ENCODE measurements at regions not wholly inside any gene's neighbourhood (a gene's known extent, or its start where the extent isn't known, plus 50 kb on each side); places are given as distances from the start of the nearest gene placed in this dataset.
A peak's percentile ranks its signal among the peaks of the same experiment; 100 is the strongest.

DNA sequence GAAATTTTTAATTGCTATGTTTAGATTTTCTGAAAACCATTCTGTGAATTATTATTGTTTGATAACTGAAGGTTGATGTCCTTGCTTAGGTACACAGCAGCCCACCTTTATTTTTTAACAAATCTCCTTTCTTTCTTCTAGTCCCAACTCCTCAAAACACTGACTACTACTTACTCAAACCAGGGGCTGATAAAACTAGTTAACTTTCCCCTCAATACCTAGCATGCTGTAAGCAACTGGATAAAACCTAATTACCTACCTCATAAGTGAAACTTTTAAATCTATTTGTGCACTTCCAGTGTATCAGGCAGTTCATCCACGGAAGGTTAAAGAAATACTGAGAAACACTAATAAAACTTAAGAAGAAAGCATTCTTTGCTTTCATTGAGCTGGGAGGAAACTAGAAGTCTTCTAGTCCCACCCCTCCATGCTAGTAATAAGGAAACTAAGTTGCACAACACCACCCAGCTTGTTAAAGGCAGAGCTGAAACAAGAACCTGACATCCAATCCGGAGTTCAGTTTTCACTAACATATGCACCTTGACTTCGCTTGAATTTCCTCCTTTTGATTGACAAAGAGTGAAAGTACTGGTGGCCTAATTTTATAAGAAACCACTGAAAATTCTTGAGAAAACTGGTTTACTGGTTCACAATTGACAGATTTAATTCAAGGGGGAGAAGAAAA lies 180.2 kb upstream of the TET2 start:
- TF ChIP-seq, protein P1, sequence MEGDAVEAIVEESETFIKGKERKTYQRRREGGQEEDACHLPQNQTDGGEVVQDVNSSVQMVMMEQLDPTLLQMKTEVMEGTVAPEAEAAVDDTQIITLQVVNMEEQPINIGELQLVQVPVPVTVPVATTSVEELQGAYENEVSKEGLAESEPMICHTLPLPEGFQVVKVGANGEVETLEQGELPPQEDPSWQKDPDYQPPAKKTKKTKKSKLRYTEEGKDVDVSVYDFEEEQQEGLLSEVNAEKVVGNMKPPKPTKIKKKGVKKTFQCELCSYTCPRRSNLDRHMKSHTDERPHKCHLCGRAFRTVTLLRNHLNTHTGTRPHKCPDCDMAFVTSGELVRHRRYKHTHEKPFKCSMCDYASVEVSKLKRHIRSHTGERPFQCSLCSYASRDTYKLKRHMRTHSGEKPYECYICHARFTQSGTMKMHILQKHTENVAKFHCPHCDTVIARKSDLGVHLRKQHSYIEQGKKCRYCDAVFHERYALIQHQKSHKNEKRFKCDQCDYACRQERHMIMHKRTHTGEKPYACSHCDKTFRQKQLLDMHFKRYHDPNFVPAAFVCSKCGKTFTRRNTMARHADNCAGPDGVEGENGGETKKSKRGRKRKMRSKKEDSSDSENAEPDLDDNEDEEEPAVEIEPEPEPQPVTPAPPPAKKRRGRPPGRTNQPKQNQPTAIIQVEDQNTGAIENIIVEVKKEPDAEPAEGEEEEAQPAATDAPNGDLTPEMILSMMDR (conservative IDR thresholded peaks at IDR 0.05; ENCODE audit: low read depth, low read length) = no peak
- H3K27ac ChIP-seq = no peak overlapping the region

DNA sequence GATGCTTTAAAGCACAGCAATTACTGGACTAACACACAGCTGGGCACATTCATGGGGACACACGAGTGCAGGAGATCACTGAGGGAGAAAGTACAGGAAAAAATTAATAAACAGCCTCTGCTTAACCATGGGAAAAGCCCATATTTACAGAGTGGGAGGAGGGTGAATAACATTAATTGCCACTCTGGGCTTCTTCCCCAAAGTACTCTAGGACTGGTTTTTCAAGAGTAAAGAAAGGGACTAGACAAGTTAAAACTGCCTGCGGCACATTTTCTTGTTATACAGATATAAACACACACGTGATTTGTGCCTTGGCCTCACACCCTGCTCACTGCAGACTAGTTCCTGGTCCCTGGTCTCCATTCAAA lies 179.7 kb upstream of the TET2 start:
- no peak overlapping the region for H2AFZ ChIP-seq (ENCODE audit: low read depth)

More for the DNA sequence above, 180.2 kb upstream of the TET2 start:
- Histone ChIP-seq H3K36me3 (ENCODE audit: insufficient read depth) (no peaks in the 10 kb centered on the region), H3K4me3 (IDR thresholded peaks at IDR 0.05; ENCODE audit: insufficient read depth, low read depth, low read length) (no peak overlapping the region), H2AFZ (ENCODE audit: low read depth) (no peak overlapping the region), H3K4me1 (ENCODE audit: low read depth, poor library complexity, severe bottlenecking) (peaks cover 10% of the 10 kb centered on the region), H3K4me2 (peak overlapping the region; percentile 8; the same call in 1 of the 2 replicates), H4K20me1 (ENCODE audit: insufficient read depth) (no peaks in the 10 kb centered on the region), H3K9ac (no peak overlapping the region), H3K79me2 (ENCODE audit: insufficient read depth, low read depth) (no peaks in the 10 kb centered on the region), H3K27me3 (ENCODE audit: insufficient read depth, low read depth) (no peaks in the 10 kb centered on the region)

DNA sequence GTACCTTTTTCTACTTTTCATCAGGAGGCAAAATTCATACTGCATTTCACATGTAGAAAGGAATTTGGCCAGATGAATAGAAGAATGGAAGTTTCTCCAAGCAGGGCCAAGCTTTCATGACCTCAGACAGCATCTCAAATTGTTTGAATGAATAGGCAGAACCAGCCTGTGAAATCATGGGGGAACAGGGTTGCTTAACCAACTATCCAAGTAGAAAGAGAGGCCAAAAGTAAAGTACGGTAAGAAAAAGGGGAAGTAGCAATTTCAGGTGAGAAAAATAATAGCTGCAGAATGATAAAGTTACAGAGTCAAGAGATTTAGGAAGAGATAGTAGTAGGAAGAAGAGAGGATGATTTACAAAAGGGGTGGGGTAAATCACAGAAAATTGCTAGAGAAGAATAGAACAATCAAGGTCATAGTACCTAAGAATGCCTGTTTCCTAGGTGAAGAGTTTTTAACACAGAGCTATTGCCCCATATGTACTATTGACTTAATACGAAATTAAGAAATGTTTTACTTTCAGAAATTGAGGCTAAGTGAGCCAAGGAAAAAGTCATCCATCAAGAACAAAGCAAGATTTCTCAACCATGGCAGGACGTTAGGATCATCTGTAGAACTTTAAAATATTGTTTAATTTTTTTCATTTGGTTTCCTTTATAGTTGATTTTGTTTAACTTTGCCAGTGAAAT lies 177.1 kb upstream of the TET2 start:
- Histone ChIP-seq H3K36me3 (ENCODE audit: insufficient read depth) (no peaks in the 10 kb centered on the region), H3K27me3 (ENCODE audit: insufficient read depth, low read depth) (no peaks in the 10 kb centered on the region), H3K9ac (no peak overlapping the region), H2AFZ (ENCODE audit: low read depth) (no peak overlapping the region), H3K4me1 (ENCODE audit: low read depth, poor library complexity, severe bottlenecking) (peaks cover 10% of the 10 kb centered on the region), H3K4me2 (no peak overlapping the region), H4K20me1 (ENCODE audit: insufficient read depth) (no peaks in the 10 kb centered on the region), H3K4me3 (IDR thresholded peaks at IDR 0.05; ENCODE audit: insufficient read depth, low read depth, low read length) (no peak overlapping the region), H3K27ac (no peak overlapping the region), H3K79me2 (ENCODE audit: insufficient read depth, low read depth) (no peaks in the 10 kb centered on the region)
- TF ChIP-seq, protein P1 (conservative IDR thresholded peaks at IDR 0.05; ENCODE audit: low read depth, low read length) = no peak

More for the DNA sequence above, 179.7 kb upstream of the TET2 start:
- Histone ChIP-seq H3K4me3 (IDR thresholded peaks at IDR 0.05; ENCODE audit: insufficient read depth, low read depth, low read length) (no peak overlapping the region), H3K27me3 (ENCODE audit: insufficient read depth, low read depth) (no peaks in the 10 kb centered on the region), H3K9ac (no peak overlapping the region), H4K20me1 (ENCODE audit: insufficient read depth) (no peaks in the 10 kb centered on the region), H3K4me2 (no peak overlapping the region; the same call in 1 of the 2 replicates), H3K27ac (no peak overlapping the region), H3K4me1 (ENCODE audit: low read depth, poor library complexity, severe bottlenecking) (peaks cover 10% of the 10 kb centered on the region), H3K36me3 (ENCODE audit: insufficient read depth) (no peaks in the 10 kb centered on the region), H3K79me2 (ENCODE audit: insufficient read depth, low read depth) (no peaks in the 10 kb centered on the region)
- TF ChIP-seq, protein P1 (conservative IDR thresholded peaks at IDR 0.05; ENCODE audit: low read depth, low read length) = no peak

DNA sequence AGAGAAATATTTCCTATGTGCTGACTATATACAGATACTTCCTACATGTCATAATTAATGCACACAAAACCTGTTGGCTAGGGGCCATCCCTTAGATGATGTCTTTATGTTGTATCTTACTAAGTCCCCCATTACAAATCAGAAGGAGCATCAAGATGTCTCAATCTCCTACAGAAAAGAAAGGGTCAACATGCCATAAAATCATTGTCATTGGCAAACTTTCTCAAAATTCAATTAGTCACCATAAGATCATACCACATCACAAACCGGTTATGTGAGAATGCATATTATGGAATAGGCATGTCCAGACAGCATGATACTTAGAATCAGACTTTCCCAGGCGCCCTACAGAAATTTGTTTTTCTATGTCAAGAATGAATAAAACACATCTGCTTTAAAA lies 175.2 kb upstream of the TET2 start:
- Histone ChIP-seq H4K20me1 (ENCODE audit: insufficient read depth) (no peaks in the 10 kb centered on the region), H3K4me1 (ENCODE audit: low read depth, poor library complexity, severe bottlenecking) (peaks cover 6% of the 10 kb centered on the region), H3K27me3 (ENCODE audit: insufficient read depth, low read depth) (no peaks in the 10 kb centered on the region), H3K36me3 (ENCODE audit: insufficient read depth) (no peaks in the 10 kb centered on the region), H3K79me2 (ENCODE audit: insufficient read depth, low read depth) (no peaks in the 10 kb centered on the region), H3K4me3 (IDR thresholded peaks at IDR 0.05; ENCODE audit: insufficient read depth, low read depth, low read length) (no peak overlapping the region), H3K9ac (no peak overlapping the region), H3K27ac (no peak overlapping the region), H3K4me2 (no peak overlapping the region), H2AFZ (ENCODE audit: low read depth) (no peak overlapping the region)
- TF ChIP-seq, protein P1 (conservative IDR thresholded peaks at IDR 0.05; ENCODE audit: low read depth, low read length) = no peak

All from KMS-11 (cell line).